RWPE2 (cell line): ENCODE measurements at regions not wholly inside any gene's neighbourhood (a gene's known extent, or its start where the extent isn't known, plus 50 kb on each side); places are given as distances from the start of the nearest gene placed in this dataset.

Experiments used
- ATAC-seq: fragments of 200-7000 bp; cut with Tn5 transposase; 3 replicates; pipeline ENCODE4 v1.9.1; 2021; ENCODE audit warnings: low read depth
- DNase-seq: peaks from one replicate; pipeline ENCODE4 v3.0.0-alpha.2; 2020; ENCODE audit warnings: low spot score
- H3K27ac ChIP-seq: fragments of 450-650 bp; 2 replicates; pipeline ENCODE4 v1.5.1; 2017; ENCODE audit warnings: mild to moderate bottlenecking; ENCODE audit not compliant: poor library complexity, severe bottlenecking
- H3K27me3 ChIP-seq: fragments of 250-450 bp; sonication (Bioruptor Pico); 2 replicates; pipeline ENCODE4 v1.5.1; 2021; ENCODE audit warnings: mild to moderate bottlenecking, moderate library complexity; ENCODE audit not compliant: insufficient read depth, poor library complexity, severe bottlenecking
- H3K36me3 ChIP-seq: fragments of 250-450 bp; sonication (Bioruptor Pico); 2 replicates; pipeline ENCODE4 v1.5.1; 2020; ENCODE audit warnings: low read depth, mild to moderate bottlenecking, moderate library complexity
- H3K4me1 ChIP-seq: fragments of 250-450 bp; sonication (Bioruptor Pico); 2 replicates; pipeline ENCODE4 v1.5.1; 2021; ENCODE audit warnings: mild to moderate bottlenecking, moderate library complexity; ENCODE audit not compliant: insufficient read depth, poor library complexity, severe bottlenecking
- H3K4me3 ChIP-seq: fragments of 250-450 bp; sonication (Bioruptor Pico); 2 replicates; pipeline ENCODE4 v1.5.1; 2021; ENCODE audit warnings: mild to moderate bottlenecking, moderate library complexity; ENCODE audit not compliant: severe bottlenecking
- H3K9me3 ChIP-seq: fragments of 250-450 bp; sonication (Bioruptor Pico); 2 replicates; pipeline ENCODE4 v1.5.1; 2021; ENCODE audit warnings: mild to moderate bottlenecking, moderate library complexity; ENCODE audit not compliant: severe bottlenecking
- CTCF ChIP-seq: fragments of 450-650 bp; IDR thresholded peaks from one replicate; pipeline ENCODE4 v1.5.1; 2017; ENCODE audit warnings: mild to moderate bottlenecking, moderate library complexity; ENCODE audit not compliant: poor library complexity, severe bottlenecking

GRCh38 chr13:111899714-111900389 is 167.1 kb upstream of the SOX1 start:
- H3K4me3 ChIP-seq, result no peak overlapping the region
- no peaks in the 10 kb centered on the region for H3K9me3 ChIP-seq
- TF ChIP-seq CTCF, result no peak
- no peaks in the 10 kb centered on the region for H3K36me3 ChIP-seq
- H3K27ac ChIP-seq, result no peak overlapping the region
- ATAC-seq (no peak), DNase-seq (no peak)
- H3K27me3 ChIP-seq, result no peaks in the 10 kb centered on the region
- no peaks in the 10 kb centered on the region for H3K4me1 ChIP-seq

- no peaks in the 10 kb centered on the region for H3K9me3 ChIP-seq
- H3K36me3 ChIP-seq, result no peaks in the 10 kb centered on the region
- DNase-seq (no peak), ATAC-seq (peak; percentile 27; the same call in 1 of the 3 replicates)
- H3K4me3 ChIP-seq, result no peak overlapping the region
- H3K27me3 ChIP-seq, result no peaks in the 10 kb centered on the region
- TF ChIP-seq CTCF, result no peak
- no peak overlapping the region for H3K27ac ChIP-seq
- no peaks in the 10 kb centered on the region for H3K4me1 ChIP-seq
Measured at GRCh38 chr13:111900390-111901131, 166.4 kb upstream of the SOX1 start.

- H3K9me3 ChIP-seq, result no peaks in the 10 kb centered on the region
- no peaks in the 10 kb centered on the region for H3K27me3 ChIP-seq
- no peak overlapping the region for H3K27ac ChIP-seq
- no peaks in the 10 kb centered on the region for H3K36me3 ChIP-seq
- ATAC-seq, result no peak
- no peak for TF ChIP-seq CTCF
- no peaks in the 10 kb centered on the region for H3K4me1 ChIP-seq
- no peak for DNase-seq
- no peak overlapping the region for H3K4me3 ChIP-seq
Measured at GRCh38 chr13:111901267-111901915, 165.6 kb upstream of the SOX1 start.

- Histone ChIP-seq H3K27ac (no peak overlapping the region), H3K4me1 (no peaks in the 10 kb centered on the region), H3K36me3 (no peaks in the 10 kb centered on the region), H3K27me3 (no peaks in the 10 kb centered on the region), H3K9me3 (no peaks in the 10 kb centered on the region), H3K4me3 (no peak overlapping the region)
- ATAC-seq, result no peak
- DNase-seq, result no peak
- no peak for TF ChIP-seq CTCF
Measured at GRCh38 chr13:111902726-111903125, 164.2 kb upstream of the SOX1 start.
